GM21515 (cell line): ENCODE measurements at regions not wholly inside any gene's neighbourhood (a gene's known extent, or its start where the extent isn't known, plus 50 kb on each side); places are given as distances from the start of the nearest gene placed in this dataset.

ENCODE experiments used
- ATAC-seq: cut with Tn5 transposase; IDR thresholded peaks from one replicate; pipeline ENCODE4 v1.9.1; 2021; ENCODE audit not compliant: unreplicated experiment

DNA sequence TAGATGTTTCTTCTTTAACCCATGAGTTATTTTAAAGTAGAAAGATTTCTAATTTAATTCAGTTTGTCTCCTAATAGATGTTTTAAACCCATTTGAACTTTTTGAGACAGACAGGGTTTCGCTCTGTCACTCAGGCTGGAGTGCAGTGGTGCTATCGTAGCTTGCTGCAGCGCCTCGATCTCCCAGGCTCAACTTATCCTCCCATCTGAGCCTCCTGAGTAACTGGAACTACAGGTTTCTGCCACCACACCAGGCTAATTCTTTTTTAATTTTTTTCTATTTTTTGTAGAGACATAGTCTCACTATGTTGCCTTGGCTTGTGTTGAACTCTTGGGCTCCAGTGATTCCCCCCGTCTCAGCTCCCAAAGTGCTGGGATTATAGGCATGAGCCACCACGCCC lies 53.0 kb upstream of the RAB18 start:
- ATAC-seq, result no peak

DNA sequence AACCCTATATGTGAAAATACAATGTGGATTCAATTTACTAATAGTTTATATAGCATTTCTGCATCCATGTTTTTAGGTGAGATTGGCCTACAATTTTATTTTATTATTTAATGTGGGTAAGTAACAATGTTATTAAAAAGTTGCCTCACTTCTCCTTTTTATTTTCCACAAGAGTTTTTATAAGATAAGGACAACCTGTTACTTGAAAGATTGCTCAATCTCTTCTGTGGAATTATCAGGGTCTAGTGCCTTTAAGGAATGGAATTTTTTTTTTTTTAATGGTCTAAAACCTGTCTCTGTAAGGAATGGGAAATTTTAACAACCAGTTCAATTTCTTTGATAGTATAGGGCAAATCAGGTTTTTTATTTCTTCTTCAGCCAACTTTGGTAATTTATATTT lies 53.9 kb upstream of the RAB18 start:
- no peak for ATAC-seq

DNA sequence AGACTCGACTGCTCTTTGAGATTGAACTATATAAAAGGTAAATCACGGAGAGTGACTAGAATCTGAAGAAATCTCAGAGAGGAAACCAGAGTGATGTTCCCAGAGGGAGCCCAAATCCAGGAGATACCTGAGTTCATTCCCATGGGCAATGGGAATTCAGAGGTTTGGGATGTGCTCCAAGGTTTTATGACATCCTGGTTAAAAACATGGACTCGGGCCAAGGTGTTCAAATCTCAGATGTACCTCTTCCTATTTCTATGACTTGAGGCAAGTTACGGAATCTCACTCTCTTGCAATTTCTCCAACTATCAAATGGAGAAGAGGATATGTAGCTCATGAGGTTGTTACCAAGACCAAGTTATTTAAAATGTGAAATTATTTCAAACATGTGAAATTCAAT lies 54.5 kb upstream of the RAB18 start:
- no peak for ATAC-seq

GRCh38 chr10:27448921-27449320 lies 55.2 kb upstream of the RAB18 start:
- no peak for ATAC-seq

DNA sequence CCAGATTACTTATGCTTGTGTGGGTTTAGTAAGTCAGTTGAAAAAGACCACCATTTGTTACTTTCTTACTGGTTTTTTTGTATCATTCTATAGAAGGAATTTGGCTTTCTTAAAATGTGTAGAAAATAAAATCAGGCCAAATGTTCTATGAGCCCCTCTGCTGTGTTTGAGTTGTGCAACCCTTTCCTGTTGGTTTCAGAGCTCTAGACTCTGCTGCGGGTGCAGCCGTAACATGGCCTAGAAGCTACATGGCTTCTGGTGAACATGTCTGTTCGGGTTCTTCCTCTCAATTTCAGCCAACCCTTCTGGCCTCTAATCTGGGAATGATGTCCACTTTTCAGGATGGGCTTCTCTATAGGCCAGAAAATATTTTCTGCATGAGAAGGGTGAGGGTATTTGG lies 56.6 kb upstream of the RAB18 start:
- no peak for ATAC-seq

- ATAC-seq, result no peak
Measured at GRCh38 chr10:27446091-27446918, 57.8 kb upstream of the RAB18 start.

DNA sequence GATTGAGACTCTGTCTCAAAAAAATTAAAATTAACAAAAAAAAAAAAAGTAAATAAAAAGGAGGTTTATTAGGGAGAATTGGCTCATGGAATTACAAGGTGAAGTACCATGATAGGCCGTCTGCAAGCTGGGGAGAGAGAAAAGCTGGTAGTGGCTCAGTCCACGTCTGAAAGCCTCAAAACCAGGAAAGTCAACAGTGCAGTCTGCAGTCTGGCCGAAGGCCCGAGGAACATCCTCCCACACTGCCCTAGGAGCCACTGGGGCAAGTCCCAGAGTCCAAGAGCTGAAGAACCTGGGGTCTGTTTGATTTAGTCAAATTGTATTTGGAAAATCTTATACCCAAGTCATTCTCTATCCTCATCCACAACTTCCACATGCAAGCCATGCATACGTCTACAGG lies 59.0 kb upstream of the RAB18 start:
- ATAC-seq, result no peak

DNA sequence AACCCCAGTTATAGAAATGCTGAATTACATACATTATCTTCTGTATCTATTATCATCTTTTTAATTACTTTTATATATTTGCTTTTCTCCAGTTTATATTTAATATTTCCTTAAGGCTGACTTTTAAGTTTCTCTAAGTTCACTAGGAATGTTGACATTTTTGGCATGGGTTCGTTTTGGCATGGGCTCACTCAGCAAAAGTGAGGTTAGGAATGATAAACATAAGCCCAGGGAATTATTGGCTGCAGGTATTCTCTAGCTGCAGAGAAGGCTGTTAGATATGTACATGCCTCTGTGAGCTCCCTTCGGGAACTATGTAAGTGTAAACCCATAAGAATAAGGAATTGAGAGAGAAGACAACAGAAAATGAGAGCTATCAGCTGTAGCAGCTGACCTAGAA lies 63.6 kb upstream of the RAB18 start:
- ATAC-seq, result no peak

DNA sequence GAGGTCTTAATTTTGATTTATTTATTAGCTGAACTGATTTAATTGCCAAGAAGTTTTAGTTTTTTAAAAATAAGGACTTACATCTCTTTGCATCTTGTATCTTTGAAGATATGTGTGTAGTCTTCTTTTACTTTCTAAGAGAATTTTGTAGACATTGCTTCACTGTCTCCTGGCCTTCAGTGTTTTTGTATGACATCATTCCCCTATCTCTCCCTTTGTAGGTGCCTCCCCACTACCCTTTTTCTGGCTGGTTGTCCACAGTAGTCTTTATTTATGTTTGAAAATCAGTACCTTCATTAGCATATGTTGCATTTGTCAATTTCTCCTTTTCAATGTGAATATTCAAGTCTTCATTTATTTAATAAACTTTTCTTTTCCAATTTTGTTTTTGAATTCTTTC lies 64.1 kb upstream of the RAB18 start:
- ATAC-seq, result no peak

- no peak for ATAC-seq
Measured at GRCh38 chr10:27439101-27439500, 65.0 kb upstream of the RAB18 start.

GRCh38 chr10:27437775-27438174 lies 66.3 kb upstream of the RAB18 start:
- no peak for ATAC-seq

DNA sequence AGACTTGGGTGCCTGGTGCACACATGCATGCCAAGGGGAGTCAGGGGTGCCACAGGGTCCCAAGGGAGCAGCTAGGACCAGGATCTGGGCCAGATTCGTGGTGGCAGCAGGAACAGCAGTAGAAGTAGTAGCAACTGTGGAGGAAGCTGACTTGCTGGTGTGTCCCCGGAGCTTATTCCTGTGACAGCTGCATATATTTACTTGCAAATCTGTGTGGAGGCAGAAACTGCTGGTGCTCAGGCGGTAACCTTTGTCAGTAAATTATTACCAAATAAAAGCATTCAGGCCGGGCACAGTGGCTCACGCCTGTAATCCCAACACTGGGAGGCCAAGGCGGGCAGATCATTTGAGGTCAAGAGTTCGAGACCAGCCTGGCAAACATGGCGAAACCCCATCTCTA lies 67.4 kb upstream of the RAB18 start:
- no peak for ATAC-seq

DNA sequence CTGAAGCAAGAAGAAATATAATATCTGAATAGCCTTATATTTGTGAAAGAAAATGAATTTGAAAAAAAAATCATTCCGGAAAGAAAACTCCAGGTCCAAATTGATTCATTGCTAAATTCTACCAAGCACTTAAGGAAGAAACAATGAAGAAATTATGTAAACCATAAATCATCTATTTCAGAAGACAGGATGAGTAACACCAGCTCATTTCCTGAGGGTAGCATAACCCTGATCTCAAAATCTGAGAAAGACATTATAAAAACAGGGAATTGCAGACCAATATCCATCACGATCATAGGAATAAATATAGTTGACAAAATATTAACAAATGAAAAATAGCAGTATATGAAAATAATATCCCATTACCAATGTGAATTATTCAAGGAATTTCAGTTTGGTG lies 70.1 kb upstream of the RAB18 start:
- no peak for ATAC-seq

DNA sequence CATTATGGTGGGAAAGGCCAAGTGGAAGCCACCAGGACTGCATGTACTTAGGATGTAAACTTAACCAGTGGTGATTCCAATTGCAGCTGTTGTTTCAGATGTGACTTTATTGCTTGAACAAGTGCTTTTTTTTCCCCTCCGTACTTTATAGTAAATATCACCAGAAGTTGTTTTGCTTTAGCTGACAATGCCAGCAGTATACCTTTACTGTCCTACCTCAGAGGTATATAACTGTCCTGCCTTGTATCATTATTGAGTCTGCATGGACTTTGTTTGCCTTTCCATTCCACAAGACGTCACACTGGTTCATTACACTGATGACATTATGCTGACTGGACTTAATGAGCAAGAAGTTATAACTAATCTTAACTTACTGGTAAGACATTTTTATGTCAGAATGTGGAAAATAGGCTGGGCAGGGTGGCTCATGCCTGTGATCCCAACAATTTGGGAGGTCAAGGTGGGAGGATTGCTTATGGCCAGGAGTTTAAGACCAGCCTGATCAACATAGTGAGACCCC lies 77.1 kb upstream of the RAB18 start:
- ATAC-seq, result no peak

DNA sequence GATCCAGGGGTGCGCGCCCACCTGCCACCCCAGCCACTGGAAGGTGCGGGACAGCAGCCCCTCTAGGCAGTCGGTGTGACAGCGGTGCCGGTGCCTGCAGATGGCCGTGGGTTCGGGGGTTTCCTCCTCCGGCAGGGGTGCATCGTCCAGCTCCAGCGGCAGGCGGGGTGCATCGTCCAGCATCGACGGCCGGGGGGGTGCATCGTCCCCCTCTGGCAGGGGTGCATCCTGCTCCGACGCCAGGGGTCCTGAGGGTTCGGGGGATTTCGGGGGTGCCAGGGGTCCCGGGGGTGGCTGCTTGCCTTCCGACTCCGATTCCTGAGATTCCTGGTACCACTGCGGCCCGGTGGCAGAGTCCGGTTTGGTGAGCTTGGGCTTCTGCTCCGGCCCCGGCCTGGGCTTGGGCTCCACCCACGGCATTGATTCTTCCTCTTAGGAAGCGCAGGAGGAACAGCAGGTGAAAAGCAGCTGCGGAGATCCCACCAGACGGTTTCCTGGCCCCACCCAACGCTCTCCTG lies 90.2 kb upstream of the RAB18 start:
- no peak for ATAC-seq

- ATAC-seq, result no peak
Measured at GRCh38 chr10:27413387-27413786, 90.7 kb upstream of the RAB18 start.

- ATAC-seq, result no peak
Measured at GRCh38 chr10:27410153-27410552, 94.0 kb upstream of the RAB18 start.

- ATAC-seq, result no peak
Measured at GRCh38 chr10:27407271-27407670, 96.8 kb upstream of the RAB18 start.

GRCh38 chr10:27399871-27400270 lies 104.2 kb upstream of the RAB18 start:
- ATAC-seq, result no peak

GRCh38 chr10:27393961-27394360 lies 110.1 kb upstream of the RAB18 start:
- ATAC-seq, result no peak

DNA sequence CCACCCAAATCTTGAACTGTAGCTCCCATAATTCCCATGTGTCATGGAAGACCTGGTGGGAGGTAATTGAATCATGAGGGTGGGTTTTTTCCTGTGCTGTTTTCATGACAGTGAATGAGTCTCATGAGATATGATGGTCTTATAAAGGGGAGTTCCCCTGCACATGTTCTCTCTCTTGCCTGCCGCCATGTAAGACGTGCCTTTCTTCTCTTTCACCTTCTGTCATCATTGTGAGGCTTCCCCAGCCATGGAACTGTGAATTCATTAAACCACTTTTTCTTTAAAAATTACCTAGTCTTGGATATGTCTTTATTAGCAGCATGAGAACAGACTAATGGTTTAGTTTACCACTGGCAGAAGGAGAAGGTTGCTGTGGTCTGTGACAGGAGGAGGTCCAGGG lies 111.5 kb upstream of the RAB18 start:
- ATAC-seq, result no peak

DNA sequence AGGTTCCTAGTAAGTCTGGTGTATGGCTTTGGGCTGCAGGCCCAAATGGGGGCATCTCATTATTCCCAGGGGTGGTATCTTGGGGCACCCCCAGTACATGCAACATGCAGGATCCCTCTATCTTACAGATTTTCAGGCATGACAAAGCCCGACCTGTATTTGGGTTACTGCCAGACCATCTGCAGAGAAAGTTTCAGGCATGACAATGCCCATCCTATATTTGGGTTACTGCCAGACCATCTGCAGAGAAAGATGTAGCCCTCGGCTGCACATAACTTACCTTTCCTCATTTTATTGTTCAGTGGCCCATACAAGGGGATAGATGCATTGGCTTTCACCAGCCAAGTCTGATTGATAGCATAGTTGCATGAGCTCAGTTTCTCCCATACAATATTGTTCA lies 112.2 kb upstream of the RAB18 start:
- ATAC-seq, result no peak

GRCh38 chr10:27391325-27391724 lies 112.8 kb upstream of the RAB18 start:
- no peak for ATAC-seq
